ENCODE measurements at regions not wholly inside any gene's neighbourhood (a gene's known extent, or its start where the extent isn't known, plus 50 kb on each side); places are given as distances from the start of the nearest gene placed in this dataset.

DNA sequence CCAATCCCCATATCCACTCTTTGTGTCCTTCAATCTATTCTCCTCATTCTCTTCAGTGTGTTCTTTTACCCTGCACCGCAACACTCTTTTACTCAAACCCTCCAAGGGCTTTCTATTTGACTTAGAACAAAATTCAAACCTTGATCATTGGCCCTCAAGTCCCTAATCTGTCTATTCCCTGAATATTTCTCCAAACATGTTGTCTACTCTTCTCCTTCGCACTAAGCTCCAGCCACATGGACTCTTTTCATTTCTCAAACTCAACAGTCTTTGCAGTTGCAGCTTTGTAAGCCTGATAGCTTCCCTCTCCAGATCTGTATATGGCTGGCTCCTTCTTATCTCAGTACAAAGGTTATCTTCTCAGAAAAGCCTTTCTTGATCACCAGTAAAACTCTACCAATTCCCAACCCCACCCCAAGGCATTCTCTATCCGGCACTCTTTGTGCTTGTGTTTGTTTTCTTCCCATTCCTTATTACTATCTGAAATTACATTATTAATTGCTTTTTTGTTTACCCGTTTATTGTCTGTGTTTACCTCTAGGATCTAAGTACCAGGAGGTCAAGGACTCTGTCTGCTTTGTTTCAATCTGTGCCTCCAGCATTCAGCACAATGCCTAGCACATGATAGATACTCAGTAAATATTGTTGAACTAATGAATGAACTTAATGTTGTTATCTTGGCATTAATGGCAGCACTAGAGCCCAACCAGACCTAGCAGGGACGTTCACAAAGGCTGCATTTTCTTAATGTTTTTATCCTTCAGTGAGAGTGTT lies 147.4 kb downstream of the BBOX1 start:
- FAIRE-seq = no peak

DNA sequence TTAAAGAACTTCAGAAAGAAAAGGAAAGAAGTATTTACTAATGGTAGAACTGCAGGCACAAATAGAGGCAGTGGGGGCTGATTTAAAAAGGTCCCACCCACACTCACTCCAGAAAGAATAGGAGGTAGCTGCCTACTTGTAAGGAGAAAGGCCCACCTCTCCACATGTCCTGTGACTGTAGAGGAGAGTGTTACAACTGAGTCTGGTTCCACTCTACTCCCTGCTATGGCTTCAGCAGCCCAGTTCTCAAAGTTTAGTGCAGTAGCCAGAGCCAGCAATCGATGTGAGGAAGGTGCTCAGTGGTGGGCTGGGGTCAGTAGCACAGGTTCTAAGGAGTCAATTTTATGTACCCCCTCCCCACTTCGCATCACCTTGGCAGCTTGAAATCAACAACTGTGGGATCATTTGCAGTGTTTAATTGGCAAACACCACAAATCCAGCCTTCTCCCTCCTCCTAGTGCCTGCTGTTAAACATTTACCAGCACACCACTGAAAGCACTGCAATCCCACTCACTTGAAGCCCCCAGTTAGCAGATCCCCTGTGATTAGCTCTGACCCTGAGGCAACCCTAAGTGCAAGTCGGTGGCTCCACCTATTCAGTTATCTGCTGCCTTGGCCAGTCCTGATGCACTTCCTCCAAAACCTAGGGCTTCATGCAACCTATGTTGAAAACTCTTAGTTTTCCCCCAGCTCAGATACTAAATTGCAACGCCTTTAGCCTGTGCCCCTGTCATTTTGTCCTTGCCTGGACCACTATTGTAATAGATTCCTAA lies 146.6 kb downstream of the BBOX1 start:
- no peak for FAIRE-seq

DNA sequence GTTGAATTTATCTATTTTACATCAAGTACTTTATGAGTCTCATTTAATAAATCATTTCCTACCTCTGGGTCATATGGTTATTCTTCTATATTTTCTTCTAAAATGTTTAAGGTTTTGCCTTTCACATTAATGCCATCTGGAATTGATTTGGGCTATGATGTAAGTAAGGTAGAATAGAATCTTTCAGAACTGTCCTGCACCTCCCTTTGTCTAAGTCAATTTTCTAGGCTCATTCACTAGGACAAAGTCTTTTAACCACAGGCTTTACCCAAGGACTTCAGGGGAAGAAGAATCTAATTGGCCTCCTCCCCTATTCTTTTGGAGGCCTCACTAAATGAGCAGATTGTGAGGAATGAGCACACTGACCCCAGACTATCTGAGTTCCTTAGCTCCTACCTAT lies 146.0 kb downstream of the BBOX1 start:
- FAIRE-seq = no peak

DNA sequence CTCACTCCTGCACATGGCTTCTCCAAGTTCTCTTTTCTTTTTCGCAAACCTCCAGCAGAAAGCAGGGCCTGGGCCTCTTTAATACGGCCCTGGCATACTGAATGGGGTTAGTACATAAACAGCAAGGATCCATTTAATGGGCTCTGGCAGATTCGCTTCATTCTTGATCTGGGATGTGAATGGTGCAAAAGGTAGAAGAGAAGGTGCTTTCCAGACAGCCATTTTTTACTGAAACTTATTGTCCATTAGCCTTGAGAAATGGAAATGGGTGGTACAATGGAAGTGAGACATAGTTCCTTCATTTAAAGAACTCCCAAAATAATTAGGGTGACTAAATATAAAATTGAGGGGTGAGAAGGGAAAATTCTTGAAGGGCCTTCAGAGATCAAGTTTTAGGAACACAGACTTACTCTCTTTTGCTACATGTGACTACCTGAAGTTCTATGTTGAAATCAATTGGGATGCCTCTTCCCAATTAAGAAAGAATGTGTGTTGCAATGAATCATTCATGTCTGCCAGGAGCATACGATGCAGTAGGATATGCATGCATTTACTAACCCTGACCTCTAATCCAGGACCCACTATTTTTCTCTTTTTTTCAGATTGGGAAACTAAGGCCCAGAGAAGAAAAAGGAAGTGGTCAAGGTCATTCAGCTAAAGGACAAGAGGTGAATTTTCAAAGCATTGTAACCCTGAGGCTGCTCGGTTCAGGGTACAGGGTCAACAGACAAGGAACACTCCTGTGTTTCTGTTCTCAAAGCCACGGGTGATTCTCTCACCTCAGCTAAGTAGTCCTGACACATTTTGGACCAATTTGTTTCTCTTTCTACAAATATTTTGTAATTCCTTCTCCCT lies 144.1 kb downstream of the BBOX1 start:
- FAIRE-seq = no peak

DNA sequence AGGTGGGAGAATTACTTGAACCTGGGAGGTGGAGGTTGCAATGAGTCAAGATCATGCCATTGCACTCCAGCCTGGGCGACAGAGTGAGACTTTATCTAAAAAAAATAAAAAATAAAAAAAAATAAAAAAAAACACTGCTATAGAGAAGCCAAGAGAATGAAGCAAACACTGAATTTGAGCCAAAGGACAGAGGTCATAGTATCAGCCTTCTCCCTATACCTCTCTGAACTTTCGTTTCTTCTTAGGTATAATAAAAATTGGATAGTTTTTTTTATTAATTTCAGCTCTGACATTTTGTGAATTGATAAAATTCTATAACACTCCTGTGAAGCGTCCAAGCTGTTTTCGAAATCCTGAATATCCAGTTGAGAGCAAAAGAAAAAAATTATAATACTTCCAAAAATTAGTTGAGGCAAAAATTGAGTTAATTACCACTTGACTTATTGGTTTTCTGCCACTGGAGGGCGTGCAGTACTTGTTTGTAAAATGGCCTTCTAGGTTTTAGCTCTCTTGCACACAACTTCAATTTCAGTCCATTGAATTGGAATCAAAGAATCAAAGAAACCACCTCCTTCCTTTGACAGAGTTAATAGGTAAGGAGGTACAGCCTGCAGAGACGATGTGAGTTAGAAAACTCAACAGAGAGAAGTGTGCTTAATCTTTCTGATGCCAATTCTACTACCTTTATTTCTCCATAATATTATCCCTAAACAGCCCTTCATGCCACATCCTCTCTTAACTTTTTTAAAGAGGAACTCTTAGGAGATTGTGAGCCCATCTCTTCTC lies 143.2 kb downstream of the BBOX1 start:
- peak; percentile 100 for FAIRE-seq

DNA sequence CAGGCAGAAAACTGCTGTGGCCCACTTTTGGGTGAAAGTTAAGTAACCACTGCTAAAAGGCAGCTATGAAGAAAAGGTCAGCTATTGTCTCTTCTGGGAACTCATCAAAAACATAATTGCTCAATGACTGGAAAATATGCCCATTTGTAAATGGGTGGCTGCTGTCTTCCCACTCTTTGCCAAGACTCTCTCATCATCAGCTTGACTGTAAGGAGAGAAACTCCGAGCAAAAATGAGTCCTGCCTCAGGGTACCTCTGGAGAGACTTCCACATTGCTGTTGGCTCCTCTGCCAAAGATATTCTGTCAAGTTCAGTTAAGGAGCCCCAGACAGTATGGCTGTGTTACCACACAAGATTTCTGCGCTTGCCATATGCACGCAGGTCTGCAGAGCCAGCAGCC lies 138.7 kb downstream of the BBOX1 start:
- FAIRE-seq = no peak

DNA sequence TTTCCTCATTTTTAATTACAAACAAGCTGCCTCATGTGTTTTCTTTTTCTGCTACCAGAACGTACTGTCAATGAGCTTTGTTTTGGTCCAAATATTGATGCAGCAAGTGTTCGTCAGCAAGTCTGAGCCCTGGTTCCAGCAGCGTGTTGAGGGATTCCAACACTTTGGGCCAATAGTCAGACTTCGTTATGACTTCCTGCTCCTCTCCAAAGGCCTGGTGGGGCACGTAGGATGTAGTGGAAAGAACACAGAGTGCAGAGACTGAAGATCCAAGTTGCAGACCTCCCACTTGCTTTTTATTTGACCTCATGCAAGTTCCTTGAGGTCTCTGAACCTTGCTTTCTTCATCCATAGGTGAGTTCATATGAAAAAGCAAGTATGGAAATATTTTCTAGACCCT lies 138.2 kb downstream of the BBOX1 start:
- no peak for FAIRE-seq
